ENCODE measurements at regions not wholly inside any gene's neighbourhood (a gene's known extent, or its start where the extent isn't known, plus 50 kb on each side); places are given as distances from the start of the nearest gene placed in this dataset.

DNA sequence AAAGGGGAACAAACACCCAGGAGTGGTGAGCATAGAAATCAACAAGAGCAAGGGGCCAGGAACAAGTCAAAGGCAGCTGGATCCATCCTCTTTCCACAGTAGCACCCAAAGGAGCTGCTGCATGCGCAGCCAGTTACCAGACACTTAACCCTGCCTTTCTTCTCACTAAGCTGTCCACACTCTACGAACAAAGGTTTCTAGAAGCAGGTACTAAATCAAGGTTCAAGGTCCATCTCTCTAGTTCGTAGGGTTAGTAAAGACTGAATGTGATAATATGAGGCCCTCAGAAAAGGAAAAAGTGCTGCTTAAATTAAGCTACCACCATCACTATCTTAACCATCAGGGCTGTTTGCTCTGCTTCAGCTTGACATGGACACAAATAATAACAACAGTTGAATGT is 121.2 kb upstream of the NIPBL start:
- intact Hi-C loops (cut with DNase I), result no loop called here
- no peaks in the 10 kb centered on the region for H3K4me1 ChIP-seq (ENCODE audit: control insufficient read depth in 2 of 3, insufficient read depth in 2 of 3, low read depth in 1 of 3, low read length in 3 of 3)
- H3K4me3 ChIP-seq (ENCODE audit: low read length in 3 of 3), result no peak overlapping the region
- TF ChIP-seq, protein P1, sequence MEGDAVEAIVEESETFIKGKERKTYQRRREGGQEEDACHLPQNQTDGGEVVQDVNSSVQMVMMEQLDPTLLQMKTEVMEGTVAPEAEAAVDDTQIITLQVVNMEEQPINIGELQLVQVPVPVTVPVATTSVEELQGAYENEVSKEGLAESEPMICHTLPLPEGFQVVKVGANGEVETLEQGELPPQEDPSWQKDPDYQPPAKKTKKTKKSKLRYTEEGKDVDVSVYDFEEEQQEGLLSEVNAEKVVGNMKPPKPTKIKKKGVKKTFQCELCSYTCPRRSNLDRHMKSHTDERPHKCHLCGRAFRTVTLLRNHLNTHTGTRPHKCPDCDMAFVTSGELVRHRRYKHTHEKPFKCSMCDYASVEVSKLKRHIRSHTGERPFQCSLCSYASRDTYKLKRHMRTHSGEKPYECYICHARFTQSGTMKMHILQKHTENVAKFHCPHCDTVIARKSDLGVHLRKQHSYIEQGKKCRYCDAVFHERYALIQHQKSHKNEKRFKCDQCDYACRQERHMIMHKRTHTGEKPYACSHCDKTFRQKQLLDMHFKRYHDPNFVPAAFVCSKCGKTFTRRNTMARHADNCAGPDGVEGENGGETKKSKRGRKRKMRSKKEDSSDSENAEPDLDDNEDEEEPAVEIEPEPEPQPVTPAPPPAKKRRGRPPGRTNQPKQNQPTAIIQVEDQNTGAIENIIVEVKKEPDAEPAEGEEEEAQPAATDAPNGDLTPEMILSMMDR (IDR thresholded peaks at IDR 0.05; ENCODE audit: borderline replicate concordance, extremely low read depth, insufficient read depth), result no peak
- FAIRE-seq (no peak), DNase-seq (no peak)
- H3K9me3 ChIP-seq (ENCODE audit: control insufficient read depth in 2 of 3, insufficient read depth in 1 of 3, low read length in 3 of 3), result no peaks in the 10 kb centered on the region
- no peak overlapping the region for H3K27ac ChIP-seq (ENCODE audit: low read depth in 2 of 2, low read length in 2 of 2)
- no peaks in the 10 kb centered on the region for H3K36me3 ChIP-seq (ENCODE audit: control insufficient read depth in 2 of 3, insufficient read depth in 3 of 3, low read length in 3 of 3)
- no peak overlapping the region for H3K9ac ChIP-seq (ENCODE audit: low read length in 3 of 3)
- no peaks in the 10 kb centered on the region for H3K27me3 ChIP-seq (ENCODE audit: control insufficient read depth, insufficient read depth, low read length)

DNA sequence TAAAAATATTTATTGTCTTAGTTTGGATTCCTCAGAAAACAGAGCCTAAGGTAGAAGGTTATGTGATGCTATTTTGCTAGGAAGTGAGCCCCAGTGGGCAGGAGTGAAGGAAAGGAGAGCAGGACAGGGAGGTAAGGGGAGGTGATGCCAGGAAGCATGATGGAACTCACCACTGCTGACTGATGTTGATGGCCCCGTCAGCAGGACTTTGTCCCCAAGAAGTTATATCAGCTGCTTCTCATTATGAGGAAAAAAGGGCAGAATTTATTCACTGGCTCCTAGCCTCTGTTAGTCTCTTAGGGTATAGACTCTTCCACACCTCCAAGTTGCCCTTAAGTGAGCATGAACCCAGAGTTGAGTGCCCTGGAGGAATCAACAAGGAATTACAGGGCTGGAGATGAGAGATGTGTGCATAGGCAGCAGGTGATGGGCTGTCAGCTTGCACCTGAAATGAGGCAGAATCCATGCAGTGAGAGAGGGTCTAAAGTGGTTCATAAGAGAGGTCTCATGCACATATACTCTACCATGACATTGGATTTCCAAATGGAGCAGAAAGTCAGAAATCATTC is 120.6 kb upstream of the NIPBL start:
- no peaks in the 10 kb centered on the region for H3K9me3 ChIP-seq (ENCODE audit: control insufficient read depth in 2 of 3, insufficient read depth in 1 of 3, low read length in 3 of 3)
- no peaks in the 10 kb centered on the region for H3K4me1 ChIP-seq (ENCODE audit: control insufficient read depth in 2 of 3, insufficient read depth in 2 of 3, low read depth in 1 of 3, low read length in 3 of 3)
- DNase-seq (no peak), FAIRE-seq (no peak)
- intact Hi-C loops (cut with DNase I), result no loop called here
- no peak overlapping the region for H3K27ac ChIP-seq (ENCODE audit: low read depth in 2 of 2, low read length in 2 of 2)
- no peaks in the 10 kb centered on the region for H3K27me3 ChIP-seq (ENCODE audit: control insufficient read depth, insufficient read depth, low read length)
- no peaks in the 10 kb centered on the region for H3K36me3 ChIP-seq (ENCODE audit: control insufficient read depth in 2 of 3, insufficient read depth in 3 of 3, low read length in 3 of 3)
- TF ChIP-seq, protein P1 (IDR thresholded peaks at IDR 0.05; ENCODE audit: borderline replicate concordance, extremely low read depth, insufficient read depth), result no peak
- no peak overlapping the region for H3K9ac ChIP-seq (ENCODE audit: low read length in 3 of 3)
- H3K4me3 ChIP-seq (ENCODE audit: low read length in 3 of 3), result no peak overlapping the region

DNA sequence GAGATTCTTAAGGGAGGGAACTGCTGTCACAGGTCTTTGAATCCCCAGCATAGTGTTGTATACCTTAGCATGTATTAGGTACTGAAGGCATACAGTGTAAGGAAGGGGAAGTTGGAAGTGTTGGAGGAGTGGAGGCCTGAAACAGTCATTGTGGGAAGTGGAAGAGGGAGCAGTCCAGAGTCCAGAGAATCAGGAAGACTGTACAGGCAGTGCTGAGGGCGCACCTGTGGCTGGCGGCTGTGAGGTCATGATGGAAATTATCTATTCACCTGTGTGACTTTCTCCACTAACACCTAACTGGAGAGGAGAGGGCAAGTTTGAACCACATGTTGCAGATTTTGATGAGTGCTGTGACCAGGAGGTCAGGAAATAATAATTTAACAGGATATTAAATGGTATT is 119.7 kb upstream of the NIPBL start:
- Histone ChIP-seq H3K9ac (ENCODE audit: low read length in 3 of 3) (no peak overlapping the region), H3K27ac (ENCODE audit: low read depth in 2 of 2, low read length in 2 of 2) (no peak overlapping the region), H3K4me1 (ENCODE audit: control insufficient read depth in 2 of 3, insufficient read depth in 2 of 3, low read depth in 1 of 3, low read length in 3 of 3) (no peaks in the 10 kb centered on the region), H3K36me3 (ENCODE audit: control insufficient read depth in 2 of 3, insufficient read depth in 3 of 3, low read length in 3 of 3) (no peaks in the 10 kb centered on the region), H3K4me3 (ENCODE audit: low read length in 3 of 3) (no peak overlapping the region), H3K9me3 (ENCODE audit: control insufficient read depth in 2 of 3, insufficient read depth in 1 of 3, low read length in 3 of 3) (no peaks in the 10 kb centered on the region), H3K27me3 (ENCODE audit: control insufficient read depth, insufficient read depth, low read length) (no peaks in the 10 kb centered on the region)
- intact Hi-C loops (cut with DNase I), result no loop called here
- FAIRE-seq, result no peak
- TF ChIP-seq, protein P1 (IDR thresholded peaks at IDR 0.05; ENCODE audit: borderline replicate concordance, extremely low read depth, insufficient read depth), result no peak
- DNase-seq, result no peak

DNA sequence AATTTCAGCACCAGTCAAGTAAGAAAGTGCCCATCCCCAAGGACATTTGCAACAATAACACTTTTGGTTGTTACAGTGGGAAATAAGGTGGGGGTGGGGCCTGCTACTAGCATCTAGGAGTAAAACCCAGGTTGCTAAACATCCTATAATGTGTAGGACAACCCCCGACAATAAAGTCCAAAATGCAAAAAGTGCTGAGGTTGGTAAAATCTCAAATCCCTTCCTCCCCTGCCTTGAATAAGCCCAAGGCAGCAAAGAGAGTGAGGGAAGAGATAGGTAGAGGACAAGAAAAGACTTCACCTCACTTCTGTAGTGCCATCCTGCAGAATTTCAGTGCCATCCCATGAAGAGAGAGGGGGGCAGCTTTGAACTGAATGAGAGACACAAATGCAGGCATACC is 117.5 kb upstream of the NIPBL start:
- H3K9ac ChIP-seq (ENCODE audit: low read length in 3 of 3), result no peak overlapping the region
- no peaks in the 10 kb centered on the region for H3K4me1 ChIP-seq (ENCODE audit: control insufficient read depth in 2 of 3, insufficient read depth in 2 of 3, low read depth in 1 of 3, low read length in 3 of 3)
- no peaks in the 10 kb centered on the region for H3K36me3 ChIP-seq (ENCODE audit: control insufficient read depth in 2 of 3, insufficient read depth in 3 of 3, low read length in 3 of 3)
- TF ChIP-seq, protein P1 (IDR thresholded peaks at IDR 0.05; ENCODE audit: borderline replicate concordance, extremely low read depth, insufficient read depth), result no peak
- H3K9me3 ChIP-seq (ENCODE audit: control insufficient read depth in 2 of 3, insufficient read depth in 1 of 3, low read length in 3 of 3), result no peaks in the 10 kb centered on the region
- DNase-seq (no peak), FAIRE-seq (no peak)
- no peaks in the 10 kb centered on the region for H3K27me3 ChIP-seq (ENCODE audit: control insufficient read depth, insufficient read depth, low read length)
- intact Hi-C loops (cut with DNase I), result no loop called here
- no peak overlapping the region for H3K27ac ChIP-seq (ENCODE audit: low read depth in 2 of 2, low read length in 2 of 2)
- H3K4me3 ChIP-seq (ENCODE audit: low read length in 3 of 3), result no peak overlapping the region
